MG63 (cell line): ENCODE measurements at regions not wholly inside any gene's neighbourhood (a gene's known extent, or its start where the extent isn't known, plus 50 kb on each side); places are given as distances from the start of the nearest gene placed in this dataset.

Source experiments
- DNase-seq: peaks from one replicate; pipeline ENCODE4 v3.0.0-alpha.2; 2020
- H3K27me3 ChIP-seq: fragments of 250-450 bp; sonication (Bioruptor Pico); 2 replicates; pipeline ENCODE4 v1.5.1; 2020; ENCODE audit warnings: mild to moderate bottlenecking, moderate library complexity
- H3K36me3 ChIP-seq: fragments of 250-450 bp; sonication (Bioruptor Pico); 2 replicates; pipeline ENCODE4 v1.5.1; 2020; ENCODE audit warnings: mild to moderate bottlenecking, moderate library complexity
- H3K4me3 ChIP-seq: fragments of 250-450 bp; sonication (Bioruptor Pico); 2 replicates; pipeline ENCODE4 v1.5.1; 2020; ENCODE audit warnings: mild to moderate bottlenecking, moderate library complexity
- H3K9me3 ChIP-seq: fragments of 250-450 bp; sonication (Bioruptor Pico); 2 replicates; pipeline ENCODE4 v1.5.1; 2020; ENCODE audit warnings: mild to moderate bottlenecking, moderate library complexity

GRCh38 chr3:167115331-167115934 lies 264.7 kb downstream of the ZBBX start:
- no peak overlapping the region for H3K4me3 ChIP-seq
- no peaks in the 10 kb centered on the region for H3K27me3 ChIP-seq
- H3K36me3 ChIP-seq = no peaks in the 10 kb centered on the region
- DNase-seq = no peak
- H3K9me3 ChIP-seq = no peaks in the 10 kb centered on the region

GRCh38 chr3:167114619-167115018 lies 265.5 kb downstream of the ZBBX start:
- Histone ChIP-seq H3K36me3 (no peaks in the 10 kb centered on the region), H3K9me3 (no peaks in the 10 kb centered on the region), H3K4me3 (no peak overlapping the region), H3K27me3 (no peaks in the 10 kb centered on the region)
- no peak for DNase-seq

GRCh38 chr3:167113035-167113830 lies 266.9 kb downstream of the ZBBX start:
- Histone ChIP-seq H3K4me3 (no peak overlapping the region), H3K36me3 (no peaks in the 10 kb centered on the region), H3K9me3 (no peaks in the 10 kb centered on the region), H3K27me3 (no peaks in the 10 kb centered on the region)
- no peak for DNase-seq

GRCh38 chr3:167110901-167111300 lies 269.2 kb downstream of the ZBBX start:
- no peak overlapping the region for H3K4me3 ChIP-seq
- H3K36me3 ChIP-seq = no peaks in the 10 kb centered on the region
- peak; percentile 26 for DNase-seq
- no peaks in the 10 kb centered on the region for H3K9me3 ChIP-seq
- no peaks in the 10 kb centered on the region for H3K27me3 ChIP-seq

- DNase-seq = no peak
- H3K27me3 ChIP-seq = no peaks in the 10 kb centered on the region
These were observed 270.4 kb downstream of the ZBBX start for GRCh38 chr3:167109746-167110145.

GRCh38 chr3:167106456-167106855 lies 273.6 kb downstream of the ZBBX start:
- H3K27me3 ChIP-seq = no peaks in the 10 kb centered on the region
- DNase-seq = no peak
- H3K36me3 ChIP-seq = no peaks in the 10 kb centered on the region
- H3K4me3 ChIP-seq = no peak overlapping the region
- no peaks in the 10 kb centered on the region for H3K9me3 ChIP-seq

More at GRCh38 chr3:167109746-167110145, 270.4 kb downstream of the ZBBX start:
- Histone ChIP-seq H3K36me3 (no peaks in the 10 kb centered on the region), H3K9me3 (no peaks in the 10 kb centered on the region), H3K4me3 (no peak overlapping the region)

- H3K36me3 ChIP-seq = no peaks in the 10 kb centered on the region
- no peak for DNase-seq
- H3K9me3 ChIP-seq = no peaks in the 10 kb centered on the region
These were observed 278.0 kb downstream of the ZBBX start for GRCh38 chr3:167102071-167102470.

GRCh38 chr3:167100651-167101050 lies 279.4 kb downstream of the ZBBX start:
- DNase-seq = no peak
- Histone ChIP-seq H3K36me3 (no peaks in the 10 kb centered on the region), H3K27me3 (no peaks in the 10 kb centered on the region), H3K9me3 (no peaks in the 10 kb centered on the region), H3K4me3 (no peak overlapping the region)

More at GRCh38 chr3:167102071-167102470, 278.0 kb downstream of the ZBBX start:
- H3K4me3 ChIP-seq = no peak overlapping the region
- no peaks in the 10 kb centered on the region for H3K27me3 ChIP-seq

GRCh38 chr3:167100200-167100599 lies 279.9 kb downstream of the ZBBX start:
- Histone ChIP-seq H3K4me3 (no peak overlapping the region), H3K36me3 (no peaks in the 10 kb centered on the region), H3K27me3 (no peaks in the 10 kb centered on the region), H3K9me3 (no peaks in the 10 kb centered on the region)
- DNase-seq = no peak

- no peaks in the 10 kb centered on the region for H3K27me3 ChIP-seq
- no peak overlapping the region for H3K4me3 ChIP-seq
- H3K9me3 ChIP-seq = no peaks in the 10 kb centered on the region
- DNase-seq = no peak
- no peaks in the 10 kb centered on the region for H3K36me3 ChIP-seq
These were observed 284.1 kb downstream of the ZBBX start for GRCh38 chr3:167095976-167096375.

- H3K27me3 ChIP-seq = no peaks in the 10 kb centered on the region
- DNase-seq = no peak
- H3K9me3 ChIP-seq = no peaks in the 10 kb centered on the region
- H3K36me3 ChIP-seq = no peaks in the 10 kb centered on the region
- H3K4me3 ChIP-seq = no peak overlapping the region
These were observed 285.5 kb downstream of the ZBBX start for GRCh38 chr3:167094632-167095031.

- Histone ChIP-seq H3K36me3 (no peaks in the 10 kb centered on the region), H3K9me3 (no peaks in the 10 kb centered on the region), H3K27me3 (no peaks in the 10 kb centered on the region), H3K4me3 (no peak overlapping the region)
- DNase-seq = no peak
These were observed 288.9 kb downstream of the ZBBX start for GRCh38 chr3:167091226-167091625.

- H3K27me3 ChIP-seq = no peaks in the 10 kb centered on the region
- no peaks in the 10 kb centered on the region for H3K9me3 ChIP-seq
- no peaks in the 10 kb centered on the region for H3K36me3 ChIP-seq
- no peak for DNase-seq
- H3K4me3 ChIP-seq = no peak overlapping the region
These were observed 295.6 kb downstream of the ZBBX start for GRCh38 chr3:167084545-167084944.

- Histone ChIP-seq H3K27me3 (no peaks in the 10 kb centered on the region), H3K4me3 (no peak overlapping the region), H3K9me3 (no peaks in the 10 kb centered on the region), H3K36me3 (no peaks in the 10 kb centered on the region)
- DNase-seq = peak; percentile 40
These were observed 302.0 kb downstream of the ZBBX start for GRCh38 chr3:167078070-167078622.

- H3K9me3 ChIP-seq = no peaks in the 10 kb centered on the region
- DNase-seq = no peak
- no peaks in the 10 kb centered on the region for H3K36me3 ChIP-seq
- no peaks in the 10 kb centered on the region for H3K27me3 ChIP-seq
- no peak overlapping the region for H3K4me3 ChIP-seq
These were observed 312.3 kb downstream of the ZBBX start for GRCh38 chr3:167067787-167068161.

- H3K27me3 ChIP-seq = no peaks in the 10 kb centered on the region
- H3K9me3 ChIP-seq = no peaks in the 10 kb centered on the region
- DNase-seq = no peak
- no peak overlapping the region for H3K4me3 ChIP-seq
- H3K36me3 ChIP-seq = no peaks in the 10 kb centered on the region
These were observed 312.9 kb downstream of the ZBBX start for GRCh38 chr3:167066977-167067786.

- no peaks in the 10 kb centered on the region for H3K27me3 ChIP-seq
- no peak overlapping the region for H3K4me3 ChIP-seq
- no peaks in the 10 kb centered on the region for H3K9me3 ChIP-seq
- DNase-seq = no peak
- H3K36me3 ChIP-seq = no peaks in the 10 kb centered on the region
These were observed 322.5 kb downstream of the ZBBX start for GRCh38 chr3:167057581-167057980.
